Thyroid gland (tissue), 4 donors: ENCODE measurements at regions not wholly inside any gene's neighbourhood (a gene's known extent, or its start where the extent isn't known, plus 50 kb on each side); places are given as distances from the start of the nearest gene placed in this dataset.

Experiments used
- CTCF ChIP-seq, 6 experiments: fragments of 200-600 bp in 3 of 6; fragments of 450-650 bp in 3 of 6; sonication (generic) in 3 of 6; IDR thresholded peaks; one replicate each; pipeline ENCODE4 v1.5.1; 2016 to 2019; ENCODE audit warnings: antibody characterized with exemption in 6 of 6, mild to moderate bottlenecking in 2 of 6, inconsistent platforms in 1 of 6, moderate library complexity in 1 of 6
- POLR2A ChIP-seq, 2 donors: fragments of 450-650 bp; IDR thresholded peaks; one replicate each; pipeline ENCODE4 v1.6.1; 2017; ENCODE audit warnings: antibody characterized with exemption in 2 of 2, mild to moderate bottlenecking in 2 of 2, moderate library complexity in 1 of 2

DNA sequence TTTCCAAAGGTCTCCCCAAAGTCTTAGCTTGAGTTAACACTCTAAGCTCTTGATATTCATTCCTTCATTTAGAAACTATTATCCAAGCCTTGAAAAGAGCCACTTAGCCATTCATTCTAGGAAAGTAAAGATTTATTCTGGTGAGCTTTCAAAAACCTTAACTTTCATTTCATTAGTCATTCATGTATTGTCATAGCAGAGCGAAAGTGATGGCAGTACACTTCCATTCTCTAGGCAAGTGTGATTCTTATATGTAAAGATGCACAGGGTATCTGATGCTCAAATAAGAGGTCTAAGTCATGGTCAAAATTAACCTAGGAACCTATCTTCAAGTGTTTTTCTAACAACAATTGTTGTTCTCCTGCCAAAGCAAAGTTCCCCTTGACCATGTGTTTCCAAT is 553.0 kb upstream of the FANCL start:
- TF ChIP-seq CTCF (IDR thresholded peaks at IDR 0.05): no peak
- no peak for TF ChIP-seq POLR2A (IDR thresholded peaks at IDR 0.05)
